ENCODE measurements at regions not wholly inside any gene's neighbourhood (a gene's known extent, or its start where the extent isn't known, plus 50 kb on each side); places are given as distances from the start of the nearest gene placed in this dataset.

GRCh38 chr7:55310287-55311025 lies 54.7 kb upstream of the LANCL2 start:
- no peak for TF ChIP-seq CTCF (IDR thresholded peaks at IDR 0.05)
- no peak for TF ChIP-seq POLR2A (IDR thresholded peaks at IDR 0.05)
